ENCODE measurements at regions not wholly inside any gene's neighbourhood (a gene's known extent, or its start where the extent isn't known, plus 50 kb on each side); places are given as distances from the start of the nearest gene placed in this dataset.

- TF ChIP-seq SMARCE1 (IDR thresholded peaks at IDR 0.05) = no peak
- no peak for TF ChIP-seq BRF1 (IDR thresholded peaks at IDR 0.05; ENCODE audit: borderline replicate concordance, extremely low read depth, insufficient read length)
- TF ChIP-seq, protein P1, sequence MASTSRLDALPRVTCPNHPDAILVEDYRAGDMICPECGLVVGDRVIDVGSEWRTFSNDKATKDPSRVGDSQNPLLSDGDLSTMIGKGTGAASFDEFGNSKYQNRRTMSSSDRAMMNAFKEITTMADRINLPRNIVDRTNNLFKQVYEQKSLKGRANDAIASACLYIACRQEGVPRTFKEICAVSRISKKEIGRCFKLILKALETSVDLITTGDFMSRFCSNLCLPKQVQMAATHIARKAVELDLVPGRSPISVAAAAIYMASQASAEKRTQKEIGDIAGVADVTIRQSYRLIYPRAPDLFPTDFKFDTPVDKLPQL (IDR thresholded peaks at IDR 0.05; ENCODE audit: extremely low read depth, insufficient read length) = no peak
Observed at GRCh38 chr3:135806317-135806716, 159.2 kb upstream of the PPP2R3A start (continued).

GRCh38 chr3:135807879-135808278 lies 157.6 kb upstream of the PPP2R3A start:
- no peaks in the 10 kb centered on the region for H3K9me1 ChIP-seq (ENCODE audit: control insufficient read depth, insufficient read depth, low read length)
- no peak for FAIRE-seq
- no peak for ATAC-seq
- WGBS (ENCODE audit: insufficient coverage, low coverage, missing lambda C conversion rate) = 0% methylated on average over 1 of the region's 1 CpG
- H3K27ac ChIP-seq (ENCODE audit: extremely low read depth, low read depth, low read length) = no peak overlapping the region
- in situ Hi-C loops (cut with MboI) = no loop called here
- intact Hi-C loops (cut with micrococcal nuclease) = no loop called here
- POLR2A ChIA-PET = no interaction called here
- no peaks in the 10 kb centered on the region for H4K20me1 ChIP-seq (replicated peaks; ENCODE audit: control insufficient read depth, insufficient read depth, low read length)
- no peaks in the 10 kb centered on the region for H3K79me2 ChIP-seq (ENCODE audit: control insufficient read depth, insufficient read depth, low read length)
- DNase-seq (ENCODE audit: extremely low read depth in 1 of 4, low spot score in 3 of 4) = no peak
- H3K4me2 ChIP-seq (ENCODE audit: insufficient read depth, low read length) = no peak overlapping the region
- H3K36me3 ChIP-seq (ENCODE audit: control insufficient read depth, insufficient read depth, low read length) = no peaks in the 10 kb centered on the region
- no TSS peak for BruUV-seq (replicated peaks)
- CTCF ChIA-PET (ENCODE audit: low intra/inter-chr PET ratio) = no interaction called here
- H3K4me1 ChIP-seq (replicated peaks in 1 of 2; ENCODE audit: control insufficient read depth in 2 of 2, insufficient read depth in 2 of 2, low read length in 2 of 2) = no peaks in the 10 kb centered on the region
- no peak overlapping the region for H3K4me3 ChIP-seq
- TF ChIP-seq ZNF830 (CRISPR knock-in tag; IDR thresholded peaks at IDR 0.05) = no peak
- TF ChIP-seq, protein P2, sequence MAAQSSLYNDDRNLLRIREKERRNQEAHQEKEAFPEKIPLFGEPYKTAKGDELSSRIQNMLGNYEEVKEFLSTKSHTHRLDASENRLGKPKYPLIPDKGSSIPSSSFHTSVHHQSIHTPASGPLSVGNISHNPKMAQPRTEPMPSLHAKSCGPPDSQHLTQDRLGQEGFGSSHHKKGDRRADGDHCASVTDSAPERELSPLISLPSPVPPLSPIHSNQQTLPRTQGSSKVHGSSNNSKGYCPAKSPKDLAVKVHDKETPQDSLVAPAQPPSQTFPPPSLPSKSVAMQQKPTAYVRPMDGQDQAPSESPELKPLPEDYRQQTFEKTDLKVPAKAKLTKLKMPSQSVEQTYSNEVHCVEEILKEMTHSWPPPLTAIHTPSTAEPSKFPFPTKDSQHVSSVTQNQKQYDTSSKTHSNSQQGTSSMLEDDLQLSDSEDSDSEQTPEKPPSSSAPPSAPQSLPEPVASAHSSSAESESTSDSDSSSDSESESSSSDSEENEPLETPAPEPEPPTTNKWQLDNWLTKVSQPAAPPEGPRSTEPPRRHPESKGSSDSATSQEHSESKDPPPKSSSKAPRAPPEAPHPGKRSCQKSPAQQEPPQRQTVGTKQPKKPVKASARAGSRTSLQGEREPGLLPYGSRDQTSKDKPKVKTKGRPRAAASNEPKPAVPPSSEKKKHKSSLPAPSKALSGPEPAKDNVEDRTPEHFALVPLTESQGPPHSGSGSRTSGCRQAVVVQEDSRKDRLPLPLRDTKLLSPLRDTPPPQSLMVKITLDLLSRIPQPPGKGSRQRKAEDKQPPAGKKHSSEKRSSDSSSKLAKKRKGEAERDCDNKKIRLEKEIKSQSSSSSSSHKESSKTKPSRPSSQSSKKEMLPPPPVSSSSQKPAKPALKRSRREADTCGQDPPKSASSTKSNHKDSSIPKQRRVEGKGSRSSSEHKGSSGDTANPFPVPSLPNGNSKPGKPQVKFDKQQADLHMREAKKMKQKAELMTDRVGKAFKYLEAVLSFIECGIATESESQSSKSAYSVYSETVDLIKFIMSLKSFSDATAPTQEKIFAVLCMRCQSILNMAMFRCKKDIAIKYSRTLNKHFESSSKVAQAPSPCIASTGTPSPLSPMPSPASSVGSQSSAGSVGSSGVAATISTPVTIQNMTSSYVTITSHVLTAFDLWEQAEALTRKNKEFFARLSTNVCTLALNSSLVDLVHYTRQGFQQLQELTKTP (IDR thresholded peaks at IDR 0.05; ENCODE audit: low read depth in 1 of 2, partially characterized antibody in 2 of 2) = no peak
- TF ChIP-seq ZBTB1 (CRISPR knock-in tag; IDR thresholded peaks at IDR 0.05; ENCODE audit: borderline replicate concordance, low read depth) = no peak
- no peak for TF ChIP-seq KLF1 (tag; IDR thresholded peaks at IDR 0.05)
- no peak overlapping the region for H3K9ac ChIP-seq (ENCODE audit: insufficient read depth in 1 of 2, low read depth in 2 of 2, low read length in 2 of 2)
- no peaks in the 10 kb centered on the region for H3K9me3 ChIP-seq (replicated peaks; ENCODE audit: control insufficient read depth, insufficient read depth, low read depth, low read length)
- H3K27me3 ChIP-seq (ENCODE audit: control insufficient read depth in 2 of 2, insufficient read depth in 2 of 2, low read length in 2 of 2) = no peaks in the 10 kb centered on the region
- no peak overlapping the region for H2AFZ ChIP-seq (ENCODE audit: low read depth, low read length)

Data from K562 (cell line).